ENCODE measurements at regions not wholly inside any gene's neighbourhood (a gene's known extent, or its start where the extent isn't known, plus 50 kb on each side); places are given as distances from the start of the nearest gene placed in this dataset.
"Not testable (repeated sequence)": the region's sequence is repeated elsewhere in the genome, so short reads cannot be mapped to it uniquely, and the experiment has no call there.

DNA sequence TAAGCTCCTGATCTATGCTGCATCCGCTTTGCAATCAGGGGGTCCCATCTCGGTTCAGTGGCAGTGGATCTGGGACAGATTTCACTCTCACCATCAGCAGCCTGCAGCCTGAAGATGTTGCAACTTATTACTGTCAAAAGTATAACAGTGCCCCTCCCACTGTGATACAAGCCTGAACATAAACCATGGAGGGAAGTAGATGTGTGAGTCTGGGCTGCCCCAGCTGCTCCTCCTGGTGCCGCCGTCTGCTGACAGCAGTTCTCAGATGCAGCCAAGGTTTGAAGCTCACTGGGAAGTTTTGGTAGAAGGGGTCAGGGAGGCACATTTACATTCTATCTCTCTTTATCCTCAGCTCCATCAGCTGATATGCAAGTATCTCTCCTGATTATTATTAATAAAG, 1277.7 kb downstream of the RPIA start:
- H2BK15ac ChIP-seq (ENCODE audit: low read depth, low read length); H3K9me1 ChIP-seq (ENCODE audit: insufficient read depth, low read length); in situ Hi-C loops (cut with MboI; ENCODE audit: low sequenced_read_pairs); H3K14ac ChIP-seq (replicated peaks; ENCODE audit: low read depth, low read length); BruUV-seq (replicated peaks); H3K4me1 ChIP-seq (ENCODE audit: control insufficient read depth, insufficient read depth, low read length); H4K8ac ChIP-seq (ENCODE audit: low read depth in 2 of 2, low read length in 2 of 2); H3K18ac ChIP-seq (ENCODE audit: low read depth, low read length); H4K91ac ChIP-seq (ENCODE audit: insufficient read depth, low read depth, low read length); H4K5ac ChIP-seq (ENCODE audit: low read depth, low read length); H3K9me3 ChIP-seq (ENCODE audit: control insufficient read depth, insufficient read depth, low read length); H2BK120ac ChIP-seq (ENCODE audit: low read depth, low read length); H3K36me3 ChIP-seq (ENCODE audit: control insufficient read depth, insufficient read depth, low read length); H3K4me2 ChIP-seq (ENCODE audit: low read depth, low read length); H2BK5ac ChIP-seq (ENCODE audit: low read depth, low read length, poor library complexity, severe bottlenecking); H2AK5ac ChIP-seq (ENCODE audit: low read depth, low read length); H3K27ac ChIP-seq (ENCODE audit: insufficient read depth, low read length); H3K9ac ChIP-seq (ENCODE audit: low read depth, low read length); H3K27me3 ChIP-seq (ENCODE audit: control insufficient read depth, insufficient read depth, low read length); CTCF ChIA-PET; DNase-seq; H4K20me1 ChIP-seq (ENCODE audit: insufficient read depth, low read length); ATAC-seq (ENCODE audit: low read depth); H3K79me1 ChIP-seq (ENCODE audit: low read depth in 1 of 2, low read length in 2 of 2); H3K4ac ChIP-seq (ENCODE audit: low read depth, low read length); H3K56ac ChIP-seq (ENCODE audit: extremely low read depth, insufficient read depth, low read length); H2AK9ac ChIP-seq (replicated peaks; ENCODE audit: low read depth, low read length, poor library complexity); H2BK20ac ChIP-seq (ENCODE audit: low read depth, low read length); POLR2A ChIA-PET (ENCODE audit: unreplicated experiment); dilution Hi-C loops (cut with HindIII; ENCODE audit: low sequenced_read_pairs, unreplicated experiment); intact Hi-C loops (cut with micrococcal nuclease); H3K23ac ChIP-seq (ENCODE audit: low read depth, low read length); H3K4me3 ChIP-seq (ENCODE audit: insufficient read depth, low read depth, low read length); H2AFZ ChIP-seq (replicated peaks; ENCODE audit: low read length, poor library complexity): not testable (repeated sequence)
- WGBS, 2 experiments (ENCODE audit: extremely low coverage in 2 of 2, insufficient read length in 1 of 2): no CpG with 5 or more reads among the region's 4 CpGs

DNA sequence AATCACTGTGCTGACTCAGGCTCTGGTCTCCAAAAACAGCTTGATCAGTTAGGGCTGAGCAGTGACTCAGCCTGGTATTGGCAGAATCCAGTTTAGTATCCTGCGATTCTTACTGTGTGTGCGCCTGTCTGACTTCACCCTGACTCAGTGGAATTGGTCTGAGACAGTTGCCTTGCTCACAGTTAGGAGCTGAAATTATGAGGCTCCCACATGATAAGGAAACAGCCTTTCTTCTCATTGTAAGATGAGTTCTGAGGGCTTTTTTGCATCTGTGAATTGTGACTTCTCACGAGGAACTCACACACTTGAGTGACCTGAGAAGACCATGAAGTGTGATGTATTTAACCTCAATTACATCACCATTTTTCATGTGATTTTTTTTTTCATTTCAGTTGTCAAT, 1282.4 kb downstream of the RPIA start:
- H3K23ac ChIP-seq (ENCODE audit: low read depth, low read length); H3K4ac ChIP-seq (ENCODE audit: low read depth, low read length); H4K91ac ChIP-seq (ENCODE audit: insufficient read depth, low read depth, low read length); H4K20me1 ChIP-seq (ENCODE audit: insufficient read depth, low read length); H4K8ac ChIP-seq (ENCODE audit: low read depth in 2 of 2, low read length in 2 of 2); BruUV-seq (replicated peaks); DNase-seq; H3K18ac ChIP-seq (ENCODE audit: low read depth, low read length); H3K79me1 ChIP-seq (ENCODE audit: low read depth in 1 of 2, low read length in 2 of 2); H3K9me3 ChIP-seq (ENCODE audit: control insufficient read depth, insufficient read depth, low read length); POLR2A ChIA-PET (ENCODE audit: unreplicated experiment); H3K4me1 ChIP-seq (ENCODE audit: control insufficient read depth, insufficient read depth, low read length); H2AFZ ChIP-seq (replicated peaks; ENCODE audit: low read length, poor library complexity); H3K56ac ChIP-seq (ENCODE audit: extremely low read depth, insufficient read depth, low read length); dilution Hi-C loops (cut with HindIII; ENCODE audit: low sequenced_read_pairs, unreplicated experiment); H2BK5ac ChIP-seq (ENCODE audit: low read depth, low read length, poor library complexity, severe bottlenecking); H3K4me2 ChIP-seq (ENCODE audit: low read depth, low read length); H2AK5ac ChIP-seq (ENCODE audit: low read depth, low read length); H3K9ac ChIP-seq (ENCODE audit: low read depth, low read length); H3K14ac ChIP-seq (replicated peaks; ENCODE audit: low read depth, low read length); ATAC-seq (ENCODE audit: low read depth); in situ Hi-C loops (cut with MboI; ENCODE audit: low sequenced_read_pairs); CTCF ChIA-PET; H4K5ac ChIP-seq (ENCODE audit: low read depth, low read length); H2BK15ac ChIP-seq (ENCODE audit: low read depth, low read length); H2BK20ac ChIP-seq (ENCODE audit: low read depth, low read length); H3K9me1 ChIP-seq (ENCODE audit: insufficient read depth, low read length); H3K27me3 ChIP-seq (ENCODE audit: control insufficient read depth, insufficient read depth, low read length); H3K27ac ChIP-seq (ENCODE audit: insufficient read depth, low read length); H3K36me3 ChIP-seq (ENCODE audit: control insufficient read depth, insufficient read depth, low read length); H2AK9ac ChIP-seq (replicated peaks; ENCODE audit: low read depth, low read length, poor library complexity); H3K4me3 ChIP-seq (ENCODE audit: insufficient read depth, low read depth, low read length); intact Hi-C loops (cut with micrococcal nuclease); H2BK120ac ChIP-seq (ENCODE audit: low read depth, low read length): not testable (repeated sequence)
- no CpG with 5 or more reads among the region's 3 CpGs for WGBS, 2 experiments (ENCODE audit: extremely low coverage in 2 of 2, insufficient read length in 1 of 2)
